H1 (cell line): ENCODE measurements at regions not wholly inside any gene's neighbourhood (a gene's known extent, or its start where the extent isn't known, plus 50 kb on each side); places are given as distances from the start of the nearest gene placed in this dataset.

Experiments used
- CTCF ChIA-PET: fragments of 300-600 bp; sonication (Branson Sonifier 250); formaldehyde crosslinking; loops from one replicate; lab custom pipeline; 2021; ENCODE audit not compliant: partially characterized antibody; lab: Charles Lee
- POLR2A ChIA-PET: fragments of 300-600 bp; sonication (Branson Sonifier 250); formaldehyde crosslinking; loops from one replicate; lab custom pipeline; 2021; ENCODE audit warnings: inconsistent platforms; ENCODE audit not compliant: partially characterized antibody; lab: Charles Lee
- DNase-seq, 2 experiments: peaks; one replicate each; pipeline versions ENCODE4 v3.0.0 to v3.0.0-alpha.2; 2010 to 2022; ENCODE audit warnings: low spot score in 2 of 2, low read depth in 1 of 2, mixed read lengths in 1 of 2
- FAIRE-seq: peaks from 2 replicates; lab custom pipeline; 2011; peaks lifted over from hg19 to GRCh38; lab: Jason Lieb, UNC
- H2AFZ ChIP-seq: 2 replicates; pipeline ENCODE4 v1.8.1; 2012; ENCODE audit warnings: low read length, inconsistent platforms
- H2AK5ac ChIP-seq: 2 replicates; pipeline ENCODE4 v1.6.1; 2013; ENCODE audit warnings: low read depth, low read length
- H2BK120ac ChIP-seq: replicated peaks from 2 replicates; pipeline ENCODE3; 2013; ENCODE audit warnings: low read depth, low read length, inconsistent platforms
- H2BK12ac ChIP-seq: 2 replicates; pipeline ENCODE4 v1.6.1; 2013; ENCODE audit warnings: low read depth, low read length
- H2BK15ac ChIP-seq: 2 replicates; pipeline ENCODE4 v1.6.1; 2013; ENCODE audit warnings: low read length
- H2BK20ac ChIP-seq: 2 replicates; pipeline ENCODE4 v1.6.1; 2013; ENCODE audit warnings: low read length
- H2BK5ac ChIP-seq: 2 replicates; pipeline ENCODE4 v1.6.1; 2013; ENCODE audit warnings: low read depth, low read length
- H3K14ac ChIP-seq: 2 replicates; pipeline ENCODE4 v1.6.1; 2013; ENCODE audit warnings: inconsistent platforms; ENCODE audit not compliant: insufficient read length
- H3K18ac ChIP-seq: 2 replicates; pipeline ENCODE4 v1.6.1; 2013; ENCODE audit warnings: low read length; ENCODE audit errors: extremely low read depth
- H3K23ac ChIP-seq: 2 replicates; pipeline ENCODE4 v1.6.1; 2013; ENCODE audit warnings: inconsistent platforms; ENCODE audit not compliant: insufficient read length
- H3K23me2 ChIP-seq: 2 replicates; pipeline ENCODE4 v1.6.1; 2013; ENCODE audit warnings: low read depth, low read length
- H3K27ac ChIP-seq: 2 replicates; pipeline ENCODE4 v1.6.1; 2011; ENCODE audit warnings: low read depth, low read length, inconsistent platforms
- H3K27me3 ChIP-seq, 4 experiments: replicated peaks in 1 of 4; 1 replicate in 1 of 4; 2 replicates in 3 of 4; pipeline versions ENCODE4 v1.6.1 to v1.8.1; 2011 to 2013; ENCODE audit warnings: low read length in 3 of 4, mild to moderate bottlenecking in 3 of 4, inconsistent platforms in 2 of 4, mixed read lengths in 2 of 4, moderate library complexity in 1 of 4; ENCODE audit not compliant: control insufficient read depth in 3 of 4, insufficient read depth in 3 of 4; ENCODE audit errors: extremely low read depth in 1 of 4
- H3K36me3 ChIP-seq, 4 experiments: 2 replicates each; pipeline versions ENCODE4 v1.6.1 to v1.8.1; 2011 to 2013; ENCODE audit warnings: mild to moderate bottlenecking in 4 of 4, low read length in 3 of 4, moderate library complexity in 2 of 4, control low read depth in 1 of 4, inconsistent platforms in 1 of 4; ENCODE audit not compliant: insufficient read depth in 4 of 4, control insufficient read depth in 2 of 4
- H3K4ac ChIP-seq: replicated peaks from 2 replicates; pipeline ENCODE3; 2013; ENCODE audit warnings: low read length, low read depth, mixed read lengths, inconsistent platforms; ENCODE audit not compliant: insufficient read length
- H3K4me1 ChIP-seq, 4 experiments: replicated peaks in 1 of 4; 1 replicate in 1 of 4; 2 replicates in 3 of 4; pipeline versions ENCODE4 v1.6.1 to v1.8.1; 2011 to 2013; ENCODE audit warnings: low read length in 3 of 4, inconsistent platforms in 2 of 4, mixed read lengths in 1 of 4; ENCODE audit not compliant: insufficient read depth in 4 of 4, control insufficient read depth in 3 of 4
- H3K4me2 ChIP-seq, 2 experiments: 2 replicates each; pipeline versions ENCODE4 v1.6.1 to v1.8.1; 2011 to 2013; ENCODE audit warnings: low read depth in 2 of 2, low read length in 2 of 2, control low read depth in 1 of 2, inconsistent platforms in 1 of 2, mild to moderate bottlenecking in 1 of 2; ENCODE audit not compliant: insufficient read depth in 1 of 2
- H3K4me3 ChIP-seq, 4 experiments: fragments of 200-600, 300-600 bp in 1 of 4; sonication (generic), shearing (Covaris generic), sonication (Bioruptor Twin) in 1 of 4; 2 replicates each; pipeline versions ENCODE4 v1.5.1 to v1.8.1; 2011 to 2016; ENCODE audit warnings: low read length in 4 of 4, low read depth in 3 of 4, control low read depth in 2 of 4, inconsistent platforms in 2 of 4, mild to moderate bottlenecking in 2 of 4, mixed read lengths in 1 of 4, moderate library complexity in 1 of 4; ENCODE audit not compliant: insufficient read depth in 2 of 4; ENCODE audit errors: extremely low read depth in 1 of 4
- H3K56ac ChIP-seq: replicated peaks from 2 replicates; pipeline ENCODE3; 2013; ENCODE audit warnings: low read depth, mild to moderate bottlenecking, mixed read lengths, low read length, inconsistent platforms; ENCODE audit not compliant: insufficient read length
- H3K79me1 ChIP-seq: 2 replicates; pipeline ENCODE4 v1.6.1; 2013; ENCODE audit warnings: low read depth, low read length, control low read depth
- H3K79me2 ChIP-seq, 2 experiments: 2 replicates each; pipeline versions ENCODE4 v1.6.1 to v1.8.1; 2012 to 2013; ENCODE audit warnings: low read length in 2 of 2, mild to moderate bottlenecking in 2 of 2, inconsistent platforms in 1 of 2; ENCODE audit not compliant: insufficient read depth in 2 of 2, control insufficient read depth in 1 of 2
- H3K9ac ChIP-seq, 4 experiments: replicated peaks in 1 of 4; 1 replicate in 1 of 4; 2 replicates in 3 of 4; pipeline versions ENCODE4 v1.6.1 to v1.8.1; 2011 to 2013; ENCODE audit warnings: low read depth in 3 of 4, low read length in 3 of 4, control low read depth in 2 of 4, mild to moderate bottlenecking in 2 of 4, moderate library complexity in 2 of 4, inconsistent platforms in 1 of 4; ENCODE audit errors: extremely low read depth in 1 of 4
- H3K9me3 ChIP-seq, 2 experiments: 2 replicates each; pipeline versions ENCODE4 v1.6.1 to v1.8.1; 2012 to 2013; ENCODE audit warnings: mild to moderate bottlenecking in 2 of 2, moderate library complexity in 2 of 2, control low read depth in 1 of 2, inconsistent platforms in 1 of 2, low read depth in 1 of 2, low read length in 1 of 2, mixed read lengths in 1 of 2; ENCODE audit not compliant: insufficient read depth in 2 of 2
- H4K20me1 ChIP-seq, 2 experiments: replicated peaks in 1 of 2; 2 replicates each; pipeline versions ENCODE3 to v1.8.1; 2011 to 2013; ENCODE audit warnings: inconsistent platforms in 2 of 2, low read length in 2 of 2, mild to moderate bottlenecking in 1 of 2; ENCODE audit not compliant: insufficient read depth in 2 of 2, control insufficient read depth in 1 of 2
- H4K5ac ChIP-seq: 2 replicates; pipeline ENCODE4 v1.6.1; 2013; ENCODE audit warnings: low read length, low read depth, mixed read lengths, inconsistent platforms; ENCODE audit not compliant: insufficient read length
- H4K8ac ChIP-seq: 2 replicates; pipeline ENCODE4 v1.8.0; 2013; ENCODE audit warnings: mild to moderate bottlenecking, moderate library complexity, low read length, inconsistent platforms; ENCODE audit not compliant: insufficient read depth; ENCODE audit errors: extremely low read depth
- H4K91ac ChIP-seq: replicated peaks from 2 replicates; pipeline ENCODE3; 2013; ENCODE audit warnings: low read length, mixed read lengths, inconsistent platforms; ENCODE audit not compliant: insufficient read length
- CHD2 ChIP-seq: IDR thresholded peaks from 2 replicates; pipeline ENCODE4 v1.6.1; 2012; ENCODE audit warnings: low read length, improper control_type of control experiment
- KDM4A ChIP-seq: IDR thresholded peaks from one replicate; pipeline ENCODE4 v1.7.1; 2012; ENCODE audit warnings: low read depth, mild to moderate bottlenecking, moderate library complexity, low read length, inconsistent platforms; ENCODE audit not compliant: severe bottlenecking
- POU5F1 ChIP-seq: IDR thresholded peaks from 2 replicates; pipeline ENCODE4 v1.6.1; 2011; ENCODE audit warnings: low read depth, mild to moderate bottlenecking, low read length, moderate library complexity
- SIX5 ChIP-seq: IDR thresholded peaks from 2 replicates; pipeline ENCODE4 v1.6.1; 2011; ENCODE audit warnings: mild to moderate bottlenecking, low read depth, low read length
- WGBS, 2 experiments: shearing (Covaris generic) in 1 of 2; methylation state at CpG; one replicate each; pipeline versions ENCODE4 v1.1.6 to v1.1.7; 2013 to 2015; ENCODE audit warnings: low lambda C conversion rate in 2 of 2, mixed read lengths in 2 of 2, inconsistent platforms in 1 of 2, low coverage in 1 of 2, missing lambda C conversion rate in 1 of 2; ENCODE audit not compliant: insufficient replicate concordance in 2 of 2, insufficient coverage in 1 of 2, insufficient read length in 1 of 2; ENCODE audit errors: extremely low coverage in 1 of 2, missing lambda C conversion rate in 1 of 2; 5-methylcytosine and 5-hydroxymethylcytosine counted together

- Histone ChIP-seq H3K4me2 (no peak overlapping the region), H3K23ac (no peak overlapping the region), H2BK20ac (no peak overlapping the region), H3K4me1 (no peaks in the 10 kb centered on the region), H3K79me1 (no peaks in the 10 kb centered on the region), H4K91ac (no peak overlapping the region), H4K5ac (no peak overlapping the region), H3K18ac (no peak overlapping the region), H4K8ac (no peak overlapping the region), H2BK5ac (no peak overlapping the region), H2BK15ac (no peak overlapping the region), H3K27ac (no peak overlapping the region), H3K14ac (no peak overlapping the region), H3K79me2 (no peaks in the 10 kb centered on the region), H4K20me1 (no peaks in the 10 kb centered on the region), H3K4me3 (no peak overlapping the region), H2AK5ac (no peak overlapping the region), H3K23me2 (no peaks in the 10 kb centered on the region), H2BK12ac (no peak overlapping the region), H3K9me3 (no peaks in the 10 kb centered on the region), H3K27me3 (no peaks in the 10 kb centered on the region), H3K4ac (no peak overlapping the region), H3K36me3 (no peaks in the 10 kb centered on the region), H2BK120ac (no peak overlapping the region), H3K9ac (no peak overlapping the region), H3K56ac (no peak overlapping the region), H2AFZ (no peak overlapping the region)
- WGBS, 2 experiments = 90% methylated on average over 1 of the region's 1 CpG; no CpG with 5 or more reads in 1 of the 2 experiments
- DNase-seq = no peak
- ChIA-PET CTCF (no interaction called here), POLR2A (no interaction called here)
- FAIRE-seq = no peak
- TF ChIP-seq CHD2 = no peak
- TF ChIP-seq POU5F1 = no peak
- TF ChIP-seq SIX5 = no peak
- no peak for TF ChIP-seq KDM4A
Observed at GRCh38 chr3:34832865-34833508, 806.3 kb upstream of the ARPP21 start.
